Endothelial cell of umbilical vein (primary cell): ENCODE measurements at regions not wholly inside any gene's neighbourhood (a gene's known extent, or its start where the extent isn't known, plus 50 kb on each side); places are given as distances from the start of the nearest gene placed in this dataset.

Source experiments
- BruUV-seq: library from RNA; stranded (reverse); fragments of 400-500 nt; replicated peaks from 2 replicates; lab custom pipeline; 2021; lab: Mats Ljungman, UMichigan
- CTCF ChIA-PET: fragments of 300-600, 350-600 bp; sonication (Branson Sonifier 250); formaldehyde crosslinking; loops from one replicate; lab custom pipeline; 2021; ENCODE audit warnings: antibody characterized with exemption, inconsistent platforms; lab: Charles Lee
- POLR2A ChIA-PET: fragments of 300-600, 350-600 bp; sonication (Branson Sonifier 250); formaldehyde crosslinking; loops from one replicate; lab custom pipeline; 2021; ENCODE audit warnings: antibody characterized with exemption, inconsistent platforms; lab: Charles Lee
- DNase-seq: peaks from one replicate; pipeline ENCODE4 v3.0.0-alpha.2; 2011; ENCODE audit warnings: low read depth, low spot score
- FAIRE-seq: peaks from 2 replicates; lab custom pipeline; 2011; peaks lifted over from hg19 to GRCh38; lab: Jason Lieb, UNC
- H2AFZ ChIP-seq: 2 replicates; pipeline ENCODE4 v1.6.0; 2012; ENCODE audit warnings: low read depth, low read length, control low read depth, inconsistent platforms
- H3K27ac ChIP-seq: 2 replicates; pipeline ENCODE4 v1.5.1; 2011; ENCODE audit warnings: low read depth, mild to moderate bottlenecking, control low read depth, low read length, moderate library complexity; ENCODE audit not compliant: insufficient read depth
- H3K27me3 ChIP-seq, 2 experiments: 2 replicates each; pipeline versions ENCODE4 v1.6.0 to v1.6.1; 2011; ENCODE audit warnings: low read length in 2 of 2, mixed read lengths in 1 of 2; ENCODE audit not compliant: control insufficient read depth in 2 of 2, insufficient read depth in 2 of 2
- H3K36me3 ChIP-seq, 2 experiments: 2 replicates in 1 of 2; 3 replicates in 1 of 2; pipeline ENCODE4 v1.5.1; 2011; ENCODE audit warnings: low read length in 2 of 2, mild to moderate bottlenecking in 1 of 2, moderate library complexity in 1 of 2; ENCODE audit not compliant: control insufficient read depth in 2 of 2, insufficient read depth in 2 of 2; ENCODE audit errors: extremely low read depth in 1 of 2
- H3K4me1 ChIP-seq: 3 replicates; pipeline ENCODE4 v1.5.1; 2011; ENCODE audit warnings: mild to moderate bottlenecking, low read length; ENCODE audit not compliant: control insufficient read depth, insufficient read depth; ENCODE audit errors: extremely low read depth
- H3K4me2 ChIP-seq: 2 replicates; pipeline ENCODE4 v1.6.1; 2011; ENCODE audit warnings: low read length, control low read depth, mixed read lengths; ENCODE audit not compliant: insufficient read depth
- H3K4me3 ChIP-seq, 3 experiments: fragments of 200-600 bp in 1 of 3; sonication (generic), shearing (Covaris generic) in 1 of 3; replicated peaks in 1 of 3; 2 replicates each; pipeline ENCODE4 v1.5.1; 2011 to 2016; ENCODE audit warnings: control low read depth in 3 of 3, low read length in 3 of 3, mild to moderate bottlenecking in 2 of 3, inconsistent platforms in 1 of 3, low read depth in 1 of 3, moderate library complexity in 1 of 3; ENCODE audit not compliant: insufficient read depth in 1 of 3
- H3K79me2 ChIP-seq: 2 replicates; pipeline ENCODE4 v1.6.0; 2012; ENCODE audit warnings: low read length, inconsistent platforms; ENCODE audit not compliant: control insufficient read depth, insufficient read depth
- H3K9ac ChIP-seq: replicated peaks from 2 replicates; pipeline ENCODE3; 2011; ENCODE audit warnings: low read length, control low read depth; ENCODE audit not compliant: insufficient read depth; ENCODE audit errors: extremely low read depth
- H3K9me1 ChIP-seq: replicated peaks from 3 replicates; pipeline ENCODE4 v1.6.0; 2011; ENCODE audit warnings: mild to moderate bottlenecking, low read length; ENCODE audit not compliant: control insufficient read depth, insufficient read depth; ENCODE audit errors: extremely low read depth
- H3K9me3 ChIP-seq: replicated peaks from 2 replicates; pipeline ENCODE4 v1.5.1; 2012; ENCODE audit warnings: low read length, inconsistent platforms; ENCODE audit not compliant: control insufficient read depth, insufficient read depth
- H4K20me1 ChIP-seq: replicated peaks from 2 replicates; pipeline ENCODE3; 2011; ENCODE audit warnings: mild to moderate bottlenecking, low read length; ENCODE audit not compliant: control insufficient read depth, insufficient read depth; ENCODE audit errors: extremely low read depth
- EZH2 ChIP-seq: IDR thresholded peaks from 2 replicates; pipeline ENCODE4 v1.6.1; 2012; ENCODE audit warnings: borderline replicate concordance, low read depth, mild to moderate bottlenecking, moderate library complexity, low read length, inconsistent platforms; ENCODE audit not compliant: severe bottlenecking
- FOS ChIP-seq: IDR thresholded peaks from 2 replicates; pipeline ENCODE4 v1.6.1; 2011; ENCODE audit warnings: mild to moderate bottlenecking, low read length, moderate library complexity, borderline replicate concordance; ENCODE audit not compliant: insufficient read depth
- GATA2 ChIP-seq: IDR thresholded peaks from 2 replicates; pipeline ENCODE4 v1.7.0; 2011; ENCODE audit warnings: low read depth, mild to moderate bottlenecking, moderate library complexity, mixed read lengths, low read length; ENCODE audit not compliant: insufficient read length, insufficient read depth
- JUN ChIP-seq: IDR thresholded peaks from 2 replicates; pipeline ENCODE4 v1.6.1; 2011; ENCODE audit warnings: borderline replicate concordance, low read depth; ENCODE audit not compliant: insufficient read length, insufficient read depth
- MYC ChIP-seq: IDR thresholded peaks from one replicate; pipeline ENCODE4 v1.6.1; 2011; ENCODE audit warnings: mild to moderate bottlenecking, low read depth, low read length
- POLR2A ChIP-seq: IDR thresholded peaks from 2 replicates; pipeline ENCODE4 v1.6.1; 2012; ENCODE audit warnings: low read depth, mild to moderate bottlenecking, control low read depth, low read length
- POLR2AphosphoS5 ChIP-seq: IDR thresholded peaks from 2 replicates; pipeline ENCODE4 v1.6.1; 2012; ENCODE audit warnings: low read depth, mild to moderate bottlenecking, control low read depth, low read length, moderate library complexity; ENCODE audit not compliant: insufficient read depth
- dilution Hi-C: fragments of 300-500 bp; cut with MboI; formaldehyde crosslinking; loops from one replicate; pipeline ENCODE4 v1.15.0; 2019; ENCODE audit warnings: low sequenced_read_pairs; ENCODE audit not compliant: extremely low pct_ligation_motif_present
- intact Hi-C: fragments of 100-400 bp; cut with micrococcal nuclease; formaldehyde crosslinking; loops from one replicate; pipeline ENCODE4 v1.10.0; 2022
- TF ChIP-seq, protein P1 (sequence below): IDR thresholded peaks from 2 replicates; pipeline ENCODE4 v1.6.1; 2011; ENCODE audit not compliant: insufficient read depth, insufficient read length
- TF ChIP-seq, protein P2 (sequence below), 2 donors: IDR thresholded peaks; 1 replicate in 1 of 2; 2 replicates in 1 of 2; pipeline ENCODE4 v1.5.1; 2011; ENCODE audit warnings: low read length in 2 of 2, mild to moderate bottlenecking in 2 of 2, moderate library complexity in 2 of 2, control low read depth in 1 of 2, inconsistent platforms in 1 of 2, low read depth in 1 of 2; ENCODE audit not compliant: insufficient read depth in 1 of 2; ENCODE audit errors: extremely low read depth in 1 of 2

DNA sequence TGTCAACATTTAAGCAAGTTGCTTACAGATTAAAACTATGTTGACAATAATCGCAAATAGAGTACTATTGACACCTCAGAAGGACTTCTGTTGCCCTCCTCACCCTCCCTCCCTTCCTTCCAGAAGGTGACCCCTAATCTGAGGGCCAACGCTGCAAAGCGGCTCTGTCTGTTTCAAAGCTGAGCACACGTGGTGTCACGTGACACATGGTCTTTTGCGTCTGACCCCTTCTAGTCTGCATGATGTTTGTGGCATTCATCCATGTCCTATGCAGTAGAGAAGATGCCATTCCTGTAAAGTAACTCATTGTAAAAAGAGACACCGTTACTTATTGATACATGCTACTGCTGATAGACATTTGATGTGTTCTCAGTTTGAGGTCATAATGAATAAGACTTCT, 182.3 kb downstream of the THBS2 start:
- Histone ChIP-seq H2AFZ (no peak overlapping the region), H3K4me1 (no peaks in the 10 kb centered on the region), H3K4me3 (no peak overlapping the region), H4K20me1 (no peaks in the 10 kb centered on the region), H3K9ac (no peak overlapping the region), H3K9me3 (peaks cover 4% of the 10 kb centered on the region), H3K27ac (no peak overlapping the region), H3K36me3 (no peaks in the 10 kb centered on the region), H3K9me1 (no peaks in the 10 kb centered on the region), H3K27me3 (no peaks in the 10 kb centered on the region), H3K79me2 (no peaks in the 10 kb centered on the region), H3K4me2 (no peak overlapping the region)
- no peak for TF ChIP-seq FOS
- TF ChIP-seq GATA2, result no peak
- TF ChIP-seq POLR2A, result no peak
- TF ChIP-seq MYC, result no peak
- TF ChIP-seq, protein P1, sequence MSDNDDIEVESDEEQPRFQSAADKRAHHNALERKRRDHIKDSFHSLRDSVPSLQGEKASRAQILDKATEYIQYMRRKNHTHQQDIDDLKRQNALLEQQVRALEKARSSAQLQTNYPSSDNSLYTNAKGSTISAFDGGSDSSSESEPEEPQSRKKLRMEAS, result no peak
- no peak for TF ChIP-seq EZH2
- TF ChIP-seq, protein P2, sequence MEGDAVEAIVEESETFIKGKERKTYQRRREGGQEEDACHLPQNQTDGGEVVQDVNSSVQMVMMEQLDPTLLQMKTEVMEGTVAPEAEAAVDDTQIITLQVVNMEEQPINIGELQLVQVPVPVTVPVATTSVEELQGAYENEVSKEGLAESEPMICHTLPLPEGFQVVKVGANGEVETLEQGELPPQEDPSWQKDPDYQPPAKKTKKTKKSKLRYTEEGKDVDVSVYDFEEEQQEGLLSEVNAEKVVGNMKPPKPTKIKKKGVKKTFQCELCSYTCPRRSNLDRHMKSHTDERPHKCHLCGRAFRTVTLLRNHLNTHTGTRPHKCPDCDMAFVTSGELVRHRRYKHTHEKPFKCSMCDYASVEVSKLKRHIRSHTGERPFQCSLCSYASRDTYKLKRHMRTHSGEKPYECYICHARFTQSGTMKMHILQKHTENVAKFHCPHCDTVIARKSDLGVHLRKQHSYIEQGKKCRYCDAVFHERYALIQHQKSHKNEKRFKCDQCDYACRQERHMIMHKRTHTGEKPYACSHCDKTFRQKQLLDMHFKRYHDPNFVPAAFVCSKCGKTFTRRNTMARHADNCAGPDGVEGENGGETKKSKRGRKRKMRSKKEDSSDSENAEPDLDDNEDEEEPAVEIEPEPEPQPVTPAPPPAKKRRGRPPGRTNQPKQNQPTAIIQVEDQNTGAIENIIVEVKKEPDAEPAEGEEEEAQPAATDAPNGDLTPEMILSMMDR (IDR thresholded peaks at IDR 0.05; ENCODE audit: extremely low read depth in 1 of 2, insufficient read depth in 1 of 2, low read depth in 1 of 2, low read length in 2 of 2), result no peak
- no peak for TF ChIP-seq POLR2AphosphoS5
- no peak for TF ChIP-seq JUN
- intact Hi-C loops (no loop called here), dilution Hi-C loops (no loop called here)
- no peak for DNase-seq
- ChIA-PET CTCF (no interaction called here), POLR2A (no interaction called here)
- no TSS peak for BruUV-seq
- FAIRE-seq, result no peak
